ENCODE measurements at regions not wholly inside any gene's neighbourhood (a gene's known extent, or its start where the extent isn't known, plus 50 kb on each side); places are given as distances from the start of the nearest gene placed in this dataset.
"Not testable (repeated sequence)": the region's sequence is repeated elsewhere in the genome, so short reads cannot be mapped to it uniquely, and the experiment has no call there.

DNA sequence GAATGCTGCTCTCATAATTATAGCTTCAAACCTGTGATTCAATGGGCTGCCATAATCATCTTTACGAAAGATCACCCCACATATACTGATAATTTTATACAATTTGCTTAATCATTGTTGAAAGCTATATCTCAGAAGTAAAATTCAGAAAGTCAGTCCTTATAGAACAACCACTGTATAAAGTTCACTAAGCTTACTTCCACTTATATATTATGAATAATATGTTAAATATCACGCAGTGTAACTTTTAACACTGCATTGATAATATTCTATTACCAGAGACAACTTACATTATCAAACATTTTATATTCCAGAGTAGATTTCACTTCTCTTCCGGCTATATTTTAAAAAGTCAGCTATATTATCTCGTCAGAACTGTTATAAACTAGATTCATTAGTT, 550.1 kb upstream of the PCDH20 start:
- DNase-seq, result no peak

DNA sequence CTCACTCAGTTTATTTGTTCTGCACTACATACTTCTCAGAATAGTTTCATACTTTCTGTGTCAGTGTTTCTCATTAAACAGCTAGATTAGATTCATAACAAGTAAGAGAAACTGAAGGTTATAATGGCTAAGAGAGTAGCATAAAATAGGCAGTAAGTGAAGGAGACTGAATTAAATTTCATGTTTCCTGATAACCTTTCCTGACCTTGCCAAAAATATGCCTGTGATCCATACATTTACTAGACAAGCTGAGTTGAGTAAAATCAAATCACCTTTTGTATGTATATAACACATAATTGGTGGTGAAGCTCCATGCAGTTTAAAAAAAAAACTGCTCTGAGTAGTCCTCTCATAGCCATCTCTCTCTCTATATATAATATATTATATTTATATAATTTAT, 545.3 kb upstream of the PCDH20 start:
- DNase-seq, result no peak

DNA sequence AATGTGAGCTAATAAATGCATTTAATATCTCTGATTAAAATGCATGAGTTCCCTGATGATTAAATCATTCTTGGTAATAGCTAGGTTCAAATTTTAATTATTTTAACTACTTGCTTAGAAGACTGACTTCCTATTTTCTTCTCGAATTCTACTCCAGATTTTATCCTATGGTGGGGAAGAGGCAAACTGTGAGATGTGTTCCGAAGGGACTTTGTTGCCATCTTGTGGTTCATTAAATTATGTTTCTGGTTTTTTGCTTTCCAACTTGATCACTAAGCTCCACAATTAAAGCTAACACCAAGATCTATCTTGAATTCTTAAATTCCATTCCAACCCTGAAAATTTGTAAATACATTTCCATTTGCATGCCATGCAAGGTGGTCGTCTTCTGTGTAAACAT, 538.4 kb upstream of the PCDH20 start:
- DNase-seq, result no peak

DNA sequence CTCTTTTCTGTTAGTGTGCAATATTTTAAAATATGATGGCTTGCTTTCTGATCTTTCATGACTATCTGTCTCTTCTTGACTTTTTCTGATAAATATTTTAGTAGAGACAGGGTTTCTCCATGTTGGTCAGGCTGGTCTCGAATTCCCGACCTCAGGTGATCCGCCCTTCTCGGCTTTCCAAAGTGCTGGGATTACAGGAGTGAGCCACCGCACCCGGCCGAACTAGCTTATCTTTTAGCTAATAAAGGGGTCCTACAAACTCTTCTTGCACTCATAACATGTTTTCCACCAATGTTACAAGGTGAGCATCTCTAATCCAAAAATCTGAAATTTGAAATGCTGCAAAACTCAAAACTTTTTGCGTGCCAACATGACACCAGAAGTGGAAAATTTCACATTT, 535.2 kb upstream of the PCDH20 start:
- DNase-seq, result no peak

DNA sequence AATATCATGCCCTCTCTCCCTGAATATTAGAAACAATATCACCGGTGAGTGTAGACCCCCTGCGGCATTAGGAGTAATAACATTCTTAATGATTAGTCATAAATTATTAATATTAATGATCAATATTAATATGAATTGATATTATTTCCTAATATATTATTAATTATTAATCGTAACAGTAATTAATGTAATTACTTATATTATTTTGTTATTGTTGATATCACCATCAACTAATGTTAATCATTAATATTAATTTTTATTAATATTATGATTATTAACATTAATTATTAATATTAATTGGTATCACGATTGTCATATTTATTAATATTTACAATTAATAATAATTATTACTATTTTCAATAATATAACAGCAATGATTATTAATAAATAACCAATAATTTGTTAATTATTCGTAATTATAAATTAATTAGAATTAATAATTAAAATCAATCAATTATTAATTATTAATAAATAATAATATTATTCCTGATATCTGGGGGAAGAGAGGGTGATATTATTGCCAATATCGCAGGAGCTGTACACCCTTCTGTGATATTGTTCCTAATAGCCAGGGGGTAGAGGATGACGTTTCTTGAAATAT, 528.8 kb upstream of the PCDH20 start:
- DNase-seq, result no peak

DNA sequence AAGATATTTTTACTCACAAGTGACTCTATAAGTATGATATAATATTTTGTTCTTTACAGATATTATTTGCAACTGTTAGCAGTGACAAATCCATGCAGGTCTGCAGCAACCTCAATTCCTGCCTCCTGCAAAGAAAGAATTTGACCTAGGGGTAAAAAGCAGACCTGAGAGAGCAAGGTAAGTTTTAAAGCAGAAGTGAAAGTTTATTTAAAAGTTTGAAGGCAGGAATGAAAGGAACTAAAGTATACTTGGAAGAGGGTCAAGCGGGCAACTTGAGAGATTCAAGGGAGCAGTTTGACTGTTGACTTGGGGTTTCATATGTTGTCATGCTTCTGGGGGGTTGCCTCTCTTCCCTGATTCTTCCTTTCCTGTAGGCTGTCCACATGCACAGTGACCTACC, 520.1 kb upstream of the PCDH20 start:
- DNase-seq, result no peak

DNA sequence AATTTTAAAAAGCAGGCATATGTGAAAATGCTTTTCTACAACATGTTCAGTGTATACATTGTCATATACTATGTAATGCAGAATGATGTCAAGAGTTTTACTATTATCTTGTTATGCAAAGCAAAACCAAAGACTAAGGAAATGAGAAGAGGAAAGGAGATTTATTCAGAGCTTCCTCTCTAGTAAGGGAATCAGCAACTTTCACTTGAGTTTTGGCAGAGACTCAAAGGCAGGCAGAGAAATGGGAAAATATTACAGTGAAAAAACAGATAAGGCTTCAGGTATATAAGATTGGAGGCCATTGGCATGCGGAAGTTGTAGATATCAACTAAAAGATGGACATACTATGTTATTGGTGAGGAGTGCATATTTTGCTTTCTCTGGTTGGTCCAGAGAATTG, 512.0 kb upstream of the PCDH20 start:
- no peak for DNase-seq

DNA sequence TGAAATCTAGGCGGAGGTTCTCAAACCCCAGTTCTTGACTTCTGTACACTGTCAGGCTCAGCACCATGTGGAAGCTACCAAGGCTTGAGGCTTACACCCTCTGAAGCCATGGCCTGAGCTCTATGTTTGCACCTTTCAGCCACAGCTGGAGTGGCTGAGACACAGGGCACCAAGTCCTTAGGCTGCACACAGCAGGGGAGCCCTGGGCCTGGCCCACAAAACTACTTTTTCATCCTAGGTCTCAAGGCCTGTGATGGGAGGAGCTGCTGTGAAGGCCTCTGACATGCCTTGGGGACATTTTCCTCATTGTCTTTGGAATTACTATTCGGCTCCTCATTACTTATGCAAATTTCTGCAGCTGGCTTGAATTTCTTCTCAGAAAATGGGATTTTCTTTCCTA, 503.2 kb upstream of the PCDH20 start:
- no peak for DNase-seq

DNA sequence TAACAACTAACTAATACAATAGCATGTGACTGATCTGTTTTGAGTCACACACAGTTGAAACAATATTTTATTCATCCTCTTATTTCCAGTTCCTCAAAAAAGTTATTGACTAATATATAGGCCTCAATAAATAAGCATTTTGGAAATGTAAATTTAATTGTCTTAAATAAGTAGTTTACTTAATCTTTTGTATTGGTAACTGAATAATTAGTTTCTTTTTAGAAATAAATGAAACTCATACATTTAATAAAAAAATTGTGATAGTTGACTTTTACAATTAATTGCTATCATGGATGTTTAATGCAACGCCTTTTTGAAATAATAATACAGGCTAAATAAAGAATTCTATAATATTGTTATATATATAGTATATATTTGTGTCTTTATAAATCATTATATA, 500.8 kb upstream of the PCDH20 start:
- DNase-seq, result no peak

DNA sequence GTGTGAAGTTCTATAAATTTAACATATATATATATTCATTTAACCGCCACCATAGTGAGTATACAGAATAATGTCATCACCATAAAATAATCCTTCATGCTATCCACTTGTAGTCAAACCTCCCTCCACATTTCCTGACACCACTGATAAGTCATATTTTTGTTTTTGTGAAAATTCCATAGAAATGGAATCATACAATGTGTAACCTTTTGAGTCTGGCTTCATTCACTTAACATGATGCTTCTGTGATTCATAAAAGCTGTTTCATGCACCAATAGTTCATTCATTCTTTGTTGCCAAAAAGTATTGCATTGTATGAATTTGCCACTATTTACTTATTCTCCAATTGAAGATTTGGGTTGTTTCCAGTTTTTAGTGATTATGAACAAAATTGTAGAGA, 497.5 kb upstream of the PCDH20 start:
- DNase-seq, result no peak

DNA sequence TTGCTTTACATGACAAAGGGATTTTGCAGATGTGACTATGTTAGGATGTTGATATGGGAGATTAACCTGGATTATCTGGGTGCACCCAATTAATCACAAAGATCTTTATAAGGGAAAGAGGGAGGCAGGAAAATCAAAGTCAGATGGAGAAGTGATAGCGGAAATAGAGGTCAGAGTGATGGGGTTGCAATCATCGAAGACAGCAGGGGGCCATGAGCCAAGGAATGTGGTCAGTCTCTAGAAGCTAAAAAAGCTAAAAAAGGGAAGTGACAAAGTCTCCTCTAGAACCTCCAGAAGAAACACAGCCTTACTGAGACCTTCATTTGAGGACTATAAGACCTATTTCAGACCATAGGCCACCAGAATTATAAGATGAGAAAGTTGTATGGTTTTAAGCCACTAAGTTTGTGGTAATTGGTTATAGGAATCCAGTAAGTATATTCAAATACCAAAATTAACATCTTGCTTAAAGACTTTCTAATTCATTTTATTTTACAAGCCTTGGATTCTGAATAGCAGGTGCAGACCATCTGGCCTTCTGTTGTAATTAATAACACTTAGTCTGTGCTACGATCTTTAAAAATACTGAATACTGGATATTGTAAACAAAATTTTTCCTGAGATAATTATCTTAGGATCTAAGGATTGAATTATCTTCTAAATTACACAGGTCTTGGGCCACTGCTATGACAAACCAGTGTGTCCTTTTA, 493.4 kb upstream of the PCDH20 start:
- no peak for DNase-seq

DNA sequence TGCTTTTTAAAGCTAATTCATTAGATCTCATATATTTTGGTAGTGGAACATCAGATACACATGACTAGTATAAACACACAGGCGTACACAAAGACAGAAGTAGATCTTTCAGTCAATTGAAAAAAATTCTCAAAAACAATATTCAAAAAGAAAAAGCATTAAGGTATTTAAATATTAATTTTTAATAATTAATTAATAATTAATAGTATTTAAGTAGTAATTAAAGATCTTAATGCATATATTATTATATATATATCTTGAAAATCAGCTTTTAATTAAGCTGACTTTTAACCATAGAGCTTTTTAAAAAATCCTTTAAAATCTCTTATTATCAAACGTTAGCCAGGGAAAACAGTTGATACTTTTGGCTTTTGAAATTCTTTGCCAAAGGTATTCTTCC, 489.4 kb upstream of the PCDH20 start:
- DNase-seq, result no peak

DNA sequence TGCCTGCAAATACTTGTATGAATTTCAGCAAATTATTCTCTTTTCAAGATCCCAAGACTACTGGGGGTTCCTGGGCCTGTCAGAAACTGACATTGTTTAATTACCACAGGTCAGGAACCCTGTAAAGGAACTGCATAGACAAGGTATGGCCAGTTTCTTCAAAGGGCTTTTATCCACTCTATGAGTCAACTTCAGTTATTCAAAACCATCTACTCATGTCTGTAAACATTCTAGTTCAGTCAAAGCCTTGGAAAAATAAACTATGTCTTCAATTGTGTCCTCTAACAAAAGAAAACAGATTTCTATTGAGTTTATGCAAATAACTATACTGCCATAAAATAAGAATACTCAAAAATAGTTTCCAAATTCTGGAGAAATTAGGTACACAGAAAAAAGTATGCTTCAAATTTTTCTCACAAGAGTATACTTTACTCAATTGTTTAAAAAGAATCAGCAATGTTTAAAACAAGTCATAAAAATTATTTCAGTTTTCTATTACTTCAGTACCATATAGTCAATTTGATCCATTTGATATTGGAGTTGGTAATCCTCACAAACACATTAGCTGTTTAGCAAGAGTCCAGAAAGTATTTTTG, 486.4 kb upstream of the PCDH20 start:
- no peak for DNase-seq

DNA sequence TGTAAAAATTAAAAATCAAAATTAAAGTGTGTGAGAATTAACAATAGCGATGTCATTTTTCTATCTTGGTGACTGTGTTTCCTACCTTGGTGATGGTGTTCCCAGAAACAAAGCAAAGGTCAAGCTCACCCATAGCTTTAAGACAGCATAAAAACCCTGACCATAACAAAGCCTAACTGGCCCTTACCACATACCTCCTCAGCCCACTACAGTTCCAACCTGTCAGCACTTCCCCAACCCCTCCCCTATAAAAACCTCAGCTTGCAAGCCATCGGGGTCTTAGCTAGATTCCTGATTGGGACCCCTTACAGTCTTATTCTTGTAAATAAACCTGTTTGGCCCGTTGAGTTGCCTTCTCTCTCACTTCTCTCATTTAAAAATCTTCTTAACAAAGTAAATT, 484.4 kb upstream of the PCDH20 start:
- no peak for DNase-seq

DNA sequence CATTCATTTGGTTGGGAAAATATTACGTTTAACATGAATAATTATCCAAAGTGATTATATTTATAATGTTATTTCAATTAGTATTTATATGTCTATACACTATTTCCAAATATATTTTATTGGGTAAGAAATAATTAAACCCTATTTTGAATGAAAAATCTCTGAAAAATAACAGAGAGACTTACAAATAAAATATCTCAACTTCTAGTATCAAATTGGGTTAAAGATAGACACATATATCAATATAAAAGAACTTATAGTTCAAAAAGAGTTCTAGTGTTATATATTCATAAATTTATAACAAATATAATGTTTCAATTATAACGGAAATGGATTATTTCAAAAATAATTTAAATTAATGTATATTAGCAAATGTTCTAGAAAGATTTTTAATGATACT, 482.6 kb upstream of the PCDH20 start:
- DNase-seq, result no peak

DNA sequence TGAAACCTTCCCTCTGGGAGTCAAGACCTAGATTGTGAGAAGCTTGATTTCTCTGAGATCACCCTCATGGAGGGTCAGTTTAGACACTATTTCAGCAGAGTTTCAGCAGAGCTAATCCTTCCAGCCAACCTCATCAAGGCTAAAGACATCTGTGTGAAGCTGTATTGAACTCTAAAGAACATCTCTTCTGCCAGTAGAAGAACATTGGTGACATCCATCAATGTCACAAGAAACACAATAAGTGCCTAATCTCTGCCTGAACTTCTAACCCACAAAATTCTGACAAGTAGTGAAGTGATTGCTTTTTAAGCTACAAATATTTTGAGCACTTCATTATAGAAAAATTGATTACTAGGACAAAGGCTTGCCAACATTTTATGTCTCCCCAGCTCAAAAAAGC, 475.8 kb upstream of the PCDH20 start:
- DNase-seq, result no peak

DNA sequence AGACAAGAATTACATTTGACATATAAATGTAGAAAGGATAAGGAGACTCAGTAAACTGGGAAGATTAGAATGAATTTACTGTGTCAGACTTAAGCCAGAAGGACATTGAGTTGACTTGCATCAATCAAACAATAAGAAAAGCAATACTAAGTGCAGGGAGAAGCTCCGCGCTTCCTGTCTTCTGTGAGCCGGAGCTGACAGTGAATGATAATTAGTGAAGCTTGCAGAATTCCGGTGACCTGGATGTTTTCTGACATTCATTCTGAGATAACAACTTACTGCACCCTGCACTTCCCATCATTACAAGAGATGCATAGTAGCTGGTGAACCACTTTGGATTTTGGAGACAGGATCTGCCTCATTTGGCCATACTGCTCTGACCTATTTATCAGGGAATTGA, 469.2 kb upstream of the PCDH20 start:
- DNase-seq, result no peak

DNA sequence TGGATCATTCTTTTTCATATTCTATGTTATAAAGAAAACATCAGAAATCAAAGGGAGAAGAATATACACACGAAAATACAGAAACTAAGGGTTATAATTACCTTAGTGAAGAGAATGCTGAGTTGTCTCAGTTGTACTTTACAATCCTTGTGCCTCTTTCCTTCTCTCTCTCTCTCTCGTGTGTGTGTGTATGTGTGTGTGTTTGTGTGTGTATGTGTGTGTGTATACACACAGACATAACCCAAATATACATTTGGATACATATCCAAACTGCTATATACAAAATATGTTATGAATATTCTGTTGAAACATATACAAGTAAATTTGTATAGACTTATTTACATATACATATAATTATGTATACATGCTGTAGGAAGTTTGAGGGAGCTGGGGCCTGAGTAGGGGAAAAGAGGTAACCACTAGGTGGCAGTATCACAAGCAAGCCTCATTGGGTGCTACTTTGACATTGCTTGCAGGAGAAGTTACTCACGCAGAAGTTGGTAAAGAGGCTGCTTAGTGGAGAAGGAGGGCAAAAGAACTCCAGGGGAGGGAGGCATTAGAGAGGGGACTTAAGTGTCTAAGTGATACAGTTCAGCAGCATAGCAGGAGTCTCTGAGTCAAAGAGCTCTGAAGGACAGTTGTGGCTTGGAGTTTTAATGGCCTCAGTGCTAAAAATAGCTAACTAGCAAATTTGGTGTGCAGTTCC, 465.1 kb upstream of the PCDH20 start:
- no peak for DNase-seq

DNA sequence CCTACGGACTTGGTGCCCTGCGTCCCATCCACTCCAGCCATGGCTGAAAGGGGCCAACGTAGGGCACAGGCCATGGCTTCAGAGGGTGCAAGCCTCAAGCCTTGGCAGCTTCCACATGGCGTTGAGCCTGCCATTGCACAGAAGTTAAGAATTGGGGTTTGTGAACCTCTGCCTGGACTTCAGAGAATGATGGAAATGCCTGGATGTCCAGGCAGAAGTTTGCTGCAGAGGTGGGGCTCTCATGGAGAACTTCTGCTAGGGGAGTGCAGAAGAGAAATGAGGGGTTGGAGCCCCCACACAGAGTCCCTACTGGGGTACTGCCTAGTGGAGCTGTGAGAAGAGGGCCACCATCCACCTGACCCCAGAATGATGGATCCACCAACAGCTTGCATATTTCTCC, 462.9 kb upstream of the PCDH20 start:
- not testable (repeated sequence) for DNase-seq

DNA sequence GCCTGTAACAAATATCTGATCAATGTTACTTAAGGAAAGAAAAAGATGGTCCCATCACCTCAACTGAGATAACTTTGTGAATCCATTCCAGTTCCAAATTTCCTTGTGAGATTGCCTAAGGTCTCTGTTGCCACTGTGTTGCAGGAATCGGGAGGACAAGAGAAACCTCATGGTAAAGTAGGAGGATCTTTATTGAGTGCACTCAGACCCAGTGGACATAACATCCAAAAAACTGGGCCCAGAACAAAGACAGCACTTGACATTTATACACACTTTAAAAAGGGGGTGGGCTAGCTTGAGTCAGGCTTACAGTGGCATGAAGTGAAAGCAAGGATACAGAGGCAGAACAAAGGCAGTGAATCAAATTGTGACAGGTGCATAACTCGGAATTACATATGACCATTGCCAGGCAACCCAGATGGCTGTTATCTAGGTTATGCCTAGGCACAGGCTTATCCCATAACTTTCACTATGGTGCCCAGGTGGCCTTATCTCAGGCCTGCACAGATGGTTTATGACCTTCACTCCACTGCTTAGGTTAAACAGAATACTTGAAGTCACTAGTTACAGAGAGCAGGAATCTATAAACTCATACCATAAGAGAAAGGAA, 459.4 kb upstream of the PCDH20 start:
- DNase-seq, result no peak

DNA sequence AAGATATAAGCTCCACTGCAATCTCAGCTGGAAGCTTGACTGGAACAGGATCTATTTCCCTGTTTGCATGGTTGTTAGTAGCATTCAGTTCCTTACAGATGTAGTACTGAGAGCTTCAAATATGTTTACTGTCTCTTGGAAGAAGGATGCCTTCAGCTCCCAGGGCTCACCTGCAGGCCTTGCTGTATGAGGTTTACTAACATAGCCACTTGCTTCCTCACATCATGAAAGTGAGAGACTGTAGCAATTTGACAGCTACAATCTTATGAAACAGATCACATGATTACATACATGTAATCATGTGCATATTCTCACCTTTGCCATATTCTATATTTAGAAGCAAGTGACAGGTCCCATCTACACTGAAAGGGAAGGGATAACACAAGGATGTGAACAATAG, 458.1 kb upstream of the PCDH20 start:
- DNase-seq, result no peak

DNA sequence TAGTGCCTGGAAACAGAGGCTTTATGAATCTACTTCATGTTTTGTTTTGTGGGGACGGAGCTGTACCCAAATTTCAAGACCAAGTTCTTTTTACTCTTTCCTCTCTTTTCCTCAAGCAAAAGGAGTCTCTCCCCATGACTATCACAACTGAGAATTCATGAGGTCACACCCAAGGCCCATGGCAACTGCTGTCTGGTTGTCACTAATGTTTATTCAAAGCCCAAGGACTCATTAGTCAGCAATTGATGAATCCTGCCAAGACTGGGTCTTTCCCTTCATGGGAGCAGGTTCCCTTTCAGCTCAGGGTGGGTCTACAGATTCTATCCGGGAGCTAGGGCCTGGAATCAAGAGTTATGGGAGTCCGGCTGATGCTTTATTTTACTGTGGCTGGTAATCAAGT, 441.5 kb upstream of the PCDH20 start:
- no peak for DNase-seq

DNA sequence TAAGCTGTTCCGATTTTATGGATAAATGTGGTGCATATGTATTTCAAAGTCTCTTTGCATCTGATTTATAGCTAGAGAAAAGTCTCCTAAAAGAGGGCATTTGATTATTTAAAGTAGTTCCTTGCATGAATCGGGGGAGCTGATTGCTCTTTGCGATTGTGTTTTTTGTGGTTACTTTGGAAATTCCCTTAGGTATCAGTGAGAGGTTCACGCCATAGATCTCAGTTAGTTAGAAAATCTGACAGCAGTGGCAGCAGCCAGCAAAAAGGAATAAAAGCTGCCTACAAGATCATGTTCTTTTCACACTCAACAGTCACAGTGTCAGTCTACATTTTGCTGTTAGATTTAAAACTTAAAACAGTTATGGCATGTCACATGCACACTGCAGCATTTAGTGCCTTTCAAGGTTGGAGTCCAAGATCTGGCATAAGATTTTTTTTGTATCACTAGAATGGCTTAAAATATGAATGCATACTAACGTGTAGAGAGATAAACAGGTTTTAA, 436.5 kb upstream of the PCDH20 start:
- DNase-seq, result no peak

DNA sequence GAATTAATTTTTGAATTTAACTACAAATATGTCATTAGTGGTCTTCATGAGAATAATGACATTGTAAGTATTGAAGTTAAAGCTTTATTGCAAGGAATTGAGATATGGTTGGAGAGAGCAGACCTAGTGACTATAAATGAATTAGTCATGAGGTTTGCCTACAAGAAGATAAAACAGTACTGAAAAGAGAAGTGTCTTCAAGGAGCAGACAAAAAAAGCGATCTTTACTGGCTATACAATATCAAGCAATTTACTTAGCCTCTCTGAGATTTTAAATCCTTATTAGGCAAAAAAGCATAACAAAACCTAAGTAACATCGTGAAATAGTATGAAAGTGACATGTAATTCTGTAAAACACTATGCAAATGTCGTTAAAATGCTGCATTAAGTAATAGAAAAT, 435.1 kb upstream of the PCDH20 start:
- no peak for DNase-seq

Data from NCI-H2107 (cell line).